Stimulated activated CD4-positive, alpha-beta T cell treated with anti-CD3 and anti-CD28 coated beads, Interleukin-4, amount 100 ng/mL, for 4 hours (primary cell): ENCODE measurements at regions not wholly inside any gene's neighbourhood (a gene's known extent, or its start where the extent isn't known, plus 50 kb on each side); places are given as distances from the start of the nearest gene placed in this dataset.

ENCODE experiments used
- DNase-seq, 2 experiments: peaks; one replicate each; pipeline ENCODE4 v3.0.0-alpha.2; 2020

GRCh38 chr5:124841829-124842712, 95.6 kb upstream of the ZNF608 start:
- no peak for DNase-seq

- no peak for DNase-seq
Observed at GRCh38 chr5:124842725-124843595, 96.5 kb upstream of the ZNF608 start.

DNA sequence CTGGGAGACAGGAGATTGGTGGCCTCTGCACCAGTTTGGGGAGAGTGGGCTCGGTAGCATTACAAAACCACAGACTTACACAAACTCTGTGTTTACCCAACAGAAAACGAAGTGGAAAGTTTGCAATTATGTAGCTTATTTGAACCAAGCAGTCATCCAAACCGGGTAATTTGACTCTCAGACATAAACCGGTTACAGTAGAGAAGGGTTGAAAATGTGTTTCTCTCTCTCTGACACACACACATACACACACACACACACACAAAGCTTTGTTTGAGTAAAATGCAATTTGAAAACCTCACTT, 97.1 kb upstream of the ZNF608 start:
- DNase-seq: no peak

GRCh38 chr5:124844371-124844920, 98.0 kb upstream of the ZNF608 start:
- DNase-seq: no peak

DNA sequence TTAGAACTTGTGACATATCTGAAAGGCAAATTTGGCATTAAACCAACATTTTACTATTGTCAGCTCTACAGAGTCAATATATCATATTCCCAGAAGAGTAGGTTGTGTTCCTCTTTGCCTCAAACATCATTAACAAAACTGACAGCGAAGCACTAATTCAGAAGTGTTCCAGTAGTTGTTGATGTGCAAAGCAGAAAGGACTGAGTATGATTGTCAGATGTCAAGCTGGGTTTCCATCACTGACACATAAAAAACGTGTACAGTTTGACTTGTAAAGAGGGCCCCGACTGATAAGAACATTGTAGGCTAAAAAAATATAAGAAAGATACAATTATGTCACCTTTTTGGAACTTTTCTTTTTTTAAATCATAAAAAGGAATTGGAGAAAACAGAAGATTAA, 101.5 kb upstream of the ZNF608 start:
- DNase-seq: no peak

- no peak for DNase-seq
Observed at GRCh38 chr5:124849774-124850173, 103.3 kb upstream of the ZNF608 start.

DNA sequence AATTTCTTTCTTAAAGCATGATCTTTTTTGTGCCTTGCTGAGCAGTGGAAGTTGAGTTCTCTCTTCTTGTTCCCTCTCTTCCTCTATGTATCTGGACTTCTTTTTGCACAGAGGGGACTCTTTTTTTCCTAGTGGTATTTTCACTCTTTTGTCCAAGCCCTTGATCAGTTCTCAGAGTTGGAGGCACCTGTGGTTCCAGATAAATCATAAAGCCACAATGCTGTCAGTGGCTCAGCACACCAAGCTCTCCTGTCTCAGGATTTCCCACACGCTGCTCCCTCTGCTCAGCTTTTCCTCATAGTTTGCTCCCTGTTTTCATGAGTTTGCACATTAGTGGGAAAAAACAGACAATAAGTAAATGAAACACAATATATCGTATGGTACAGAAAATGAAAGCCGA, 110.3 kb upstream of the ZNF608 start:
- DNase-seq: no peak

GRCh38 chr5:124858612-124859011, 112.2 kb upstream of the ZNF608 start:
- DNase-seq: no peak

GRCh38 chr5:124859027-124859426, 112.6 kb upstream of the ZNF608 start:
- DNase-seq: no peak

DNA sequence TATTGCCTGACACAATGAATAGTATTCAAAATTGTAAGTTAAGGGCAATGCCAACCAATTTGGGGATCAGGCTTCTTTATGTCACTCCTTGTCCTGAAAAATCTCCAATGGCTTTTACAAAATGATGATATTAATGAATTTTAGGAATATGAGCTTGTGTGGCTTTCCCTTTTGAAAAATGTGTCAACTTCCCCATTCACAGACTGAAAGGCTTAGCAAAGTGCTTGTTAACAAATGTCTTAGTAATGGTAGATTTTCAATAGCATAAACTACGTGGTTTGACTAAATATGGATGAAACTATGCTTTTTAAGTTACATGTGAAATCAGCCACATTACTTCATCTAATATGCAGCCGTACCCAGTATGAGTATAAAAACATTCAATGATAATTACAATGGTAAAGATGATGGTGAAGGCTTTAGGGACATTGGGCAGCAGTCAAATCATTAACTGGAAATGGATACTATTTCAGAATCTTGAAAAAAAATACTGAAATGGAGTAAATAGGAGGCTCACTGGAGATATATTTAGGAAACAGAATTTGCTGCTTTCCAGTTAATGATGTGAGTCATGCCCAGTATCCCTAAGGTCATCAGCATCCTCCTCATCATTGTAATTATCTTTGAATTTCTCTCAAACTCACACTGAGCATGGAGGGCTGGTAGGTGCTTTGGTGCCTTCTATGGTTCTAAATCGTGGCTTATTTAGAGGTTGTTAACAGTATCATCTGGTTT, 113.3 kb upstream of the ZNF608 start:
- no peak for DNase-seq

- no peak for DNase-seq
Observed at GRCh38 chr5:124860291-124860655, 113.8 kb upstream of the ZNF608 start.

- no peak for DNase-seq
Observed at GRCh38 chr5:124865066-124865465, 118.6 kb upstream of the ZNF608 start.

DNA sequence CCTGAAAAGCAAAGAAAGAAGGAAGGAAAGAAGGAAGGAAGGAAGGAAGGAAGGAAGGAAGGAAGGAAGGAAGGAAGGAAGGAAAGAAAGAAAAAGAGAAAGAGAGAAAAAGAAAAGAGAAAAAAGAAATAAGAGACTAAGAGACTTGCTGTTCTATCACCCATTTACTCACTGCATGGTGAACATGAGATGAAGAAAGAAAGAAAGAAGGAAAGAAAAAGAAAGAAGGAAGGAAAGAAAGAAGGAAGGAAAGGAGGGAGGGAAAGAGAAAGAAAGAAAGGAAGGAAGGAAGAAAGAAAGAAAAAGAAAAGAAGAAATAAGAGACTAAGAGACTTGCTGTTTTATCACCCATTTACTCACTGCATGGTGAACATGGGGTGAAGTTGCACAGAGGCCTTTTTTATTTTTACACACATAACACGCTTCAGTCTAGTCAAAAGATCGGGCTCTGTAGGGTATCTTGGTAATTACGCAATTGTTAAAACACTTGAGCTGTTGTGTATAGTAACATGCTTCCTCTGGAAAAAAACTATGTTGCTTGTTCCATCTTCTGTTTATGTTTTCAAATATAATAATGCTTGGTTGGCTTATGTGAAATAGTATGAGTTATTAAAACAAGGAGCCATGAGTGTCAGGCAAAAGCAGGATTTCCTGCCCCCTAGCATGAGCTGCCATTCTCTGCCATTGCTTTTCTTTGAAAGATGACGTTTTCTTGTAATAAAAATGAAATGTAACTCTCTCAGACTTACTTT, 119.3 kb upstream of the ZNF608 start:
- DNase-seq: no peak

- no peak for DNase-seq
Observed at GRCh38 chr5:124866355-124867136, 120.1 kb upstream of the ZNF608 start.

- no peak for DNase-seq
Observed at GRCh38 chr5:124867137-124867704, 120.8 kb upstream of the ZNF608 start.

DNA sequence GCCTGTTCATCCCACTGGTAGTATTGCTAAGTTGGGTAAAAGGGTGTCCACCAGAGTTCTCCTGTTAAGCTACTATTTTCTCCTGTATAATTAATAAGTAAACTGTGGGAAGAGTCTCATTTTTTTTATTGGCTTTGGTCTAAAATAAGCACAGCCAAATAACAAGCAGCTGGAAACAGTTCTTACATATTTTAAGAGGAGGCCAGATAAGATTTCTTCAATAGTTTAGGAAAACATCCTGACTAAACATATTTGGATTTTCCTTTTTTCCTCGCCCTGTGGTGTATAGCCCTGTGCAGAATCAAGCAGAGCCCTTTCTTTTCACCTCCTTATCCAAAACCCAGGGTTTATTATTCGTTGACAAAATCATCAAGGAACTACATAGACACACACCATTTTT, 122.2 kb upstream of the ZNF608 start:
- DNase-seq: no peak

GRCh38 chr5:124869426-124870033, 123.1 kb upstream of the ZNF608 start:
- DNase-seq: no peak

DNA sequence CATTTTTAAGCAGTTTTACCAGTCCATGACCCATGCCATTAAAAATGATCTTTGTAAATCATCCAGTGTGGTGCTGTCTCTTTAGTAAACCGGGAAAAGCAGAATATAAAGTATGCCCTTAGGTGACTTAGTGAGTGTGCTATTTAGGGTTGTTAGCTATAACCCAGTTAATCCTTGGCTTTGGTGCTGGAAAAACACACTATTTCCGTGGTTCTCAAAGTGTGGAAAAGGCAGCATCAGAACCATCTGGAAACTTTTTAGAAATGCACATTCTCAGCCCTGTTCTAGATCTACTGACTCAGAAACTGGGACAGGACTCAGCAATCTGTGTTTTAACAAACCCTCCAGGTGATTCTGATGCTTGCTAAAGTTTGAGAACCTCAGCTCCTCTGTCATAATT, 123.6 kb upstream of the ZNF608 start:
- no peak for DNase-seq

GRCh38 chr5:124871303-124871702, 124.9 kb upstream of the ZNF608 start:
- no peak for DNase-seq

GRCh38 chr5:124872086-124872485, 125.6 kb upstream of the ZNF608 start:
- no peak for DNase-seq

DNA sequence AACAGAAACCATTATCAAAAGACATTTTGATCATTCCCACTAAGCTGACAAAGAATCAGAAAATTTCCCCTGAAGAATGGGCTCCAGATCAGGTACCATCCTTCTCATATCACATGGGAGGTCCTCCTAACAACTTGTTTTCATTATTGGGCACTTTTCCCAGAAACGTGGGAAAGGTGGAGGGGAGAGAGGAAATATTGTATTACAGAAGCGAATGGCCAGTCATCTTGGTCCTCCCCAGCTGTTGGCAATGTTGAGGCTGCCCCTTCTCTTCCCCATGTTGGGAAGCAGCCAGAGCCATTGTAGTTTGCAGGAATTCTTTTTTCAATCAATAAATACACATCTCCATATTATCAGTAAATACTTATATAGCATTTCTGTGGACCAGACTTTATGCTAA, 126.2 kb upstream of the ZNF608 start:
- DNase-seq: no peak
